A549 (cell line): ENCODE measurements at regions not wholly inside any gene's neighbourhood (a gene's known extent, or its start where the extent isn't known, plus 50 kb on each side); places are given as distances from the start of the nearest gene placed in this dataset.

Source experiments
- ATAC-seq, 2 experiments: fragments of 200-7000 bp in 1 of 2; fragments of >200 bp in 1 of 2; cut with Nextera tagmentation in 1 of 2; cut with Tn5 transposase in 1 of 2; 3 replicates each; pipeline versions ENCODE4 v1.8.0 to v1.9.1; 2018 to 2020; ENCODE audit warnings: mild to moderate bottlenecking in 1 of 2, moderate library complexity in 1 of 2
- CTCF ChIA-PET: fragments of 300-600 bp; sonication (Branson Sonifier 250); formaldehyde crosslinking; extraction: SDS; loops from one replicate; lab custom pipeline; 2021; ENCODE audit warnings: antibody characterized with exemption, inconsistent platforms; lab: Yijun Ruan, JAX
- POLR2A ChIA-PET: fragments of 350-600 bp; formaldehyde crosslinking; extraction: SDS; loops from one replicate; lab custom pipeline; 2021; ENCODE audit warnings: antibody characterized with exemption, inconsistent platforms; lab: Yijun Ruan, JAX
- DNase-seq, 2 experiments: peaks; one replicate each; pipeline versions ENCODE4 v3.0.0 to v3.0.0-alpha.2; 2011 to 2016; ENCODE audit warnings: low read depth in 1 of 2, low spot score in 1 of 2
- FAIRE-seq: peaks from 2 replicates; lab custom pipeline; 2011; peaks lifted over from hg19 to GRCh38; lab: Jason Lieb, UNC
- H3K27ac ChIP-seq, 2 experiments: fragments of >200 bp; sonication (Bioruptor Twin); formaldehyde crosslinking; 3 replicates each; pipeline ENCODE4 v1.5.1; 2016 to 2017
- H3K4me1 ChIP-seq: fragments of >200 bp; sonication (Bioruptor Twin); formaldehyde crosslinking; 3 replicates; pipeline ENCODE4 v1.6.1; 2016
- H3K4me2 ChIP-seq: fragments of >200 bp; sonication (Bioruptor Twin); formaldehyde crosslinking; 3 replicates; pipeline ENCODE4 v1.6.1; 2016
- H3K4me3 ChIP-seq: fragments of >200 bp; sonication (Bioruptor Twin); formaldehyde crosslinking; 3 replicates; pipeline ENCODE4 v1.5.1; 2016
- H3K9me3 ChIP-seq: fragments of >200 bp; sonication (Bioruptor Twin); formaldehyde crosslinking; 3 replicates; pipeline ENCODE4 v1.6.1; 2016
- CBX2 ChIP-seq: fragments of 200-600 bp; sonication (generic); IDR thresholded peaks from 2 replicates; pipeline ENCODE4 v1.6.1; 2016; ENCODE audit warnings: low read depth, mild to moderate bottlenecking, borderline replicate concordance
- CTCF ChIP-seq: fragments of >200 bp; sonication (Bioruptor Twin); formaldehyde crosslinking; IDR thresholded peaks from 3 replicates; pipeline ENCODE4 v1.5.1; 2016
- E2F6 ChIP-seq: IDR thresholded peaks from 2 replicates; pipeline ENCODE4 v1.6.1; 2012; ENCODE audit warnings: low read depth, borderline replicate concordance
- EHF ChIP-seq: fragments of 250-450 bp; sonication (Bioruptor Pico); IDR thresholded peaks from 2 replicates; pipeline ENCODE4 v1.5.0; 2020; ENCODE audit warnings: mild to moderate bottlenecking
- EHMT2 ChIP-seq: fragments of 200-600 bp; sonication (generic); IDR thresholded peaks from 2 replicates; pipeline ENCODE4 v1.6.1; 2016; ENCODE audit warnings: antibody characterized with exemption, low read depth, mild to moderate bottlenecking, moderate library complexity
- ELK1 ChIP-seq: fragments of 150-350 bp; IDR thresholded peaks from 2 replicates; pipeline ENCODE4 v1.6.1; 2014; ENCODE audit warnings: low read depth, mild to moderate bottlenecking, low read length
- FOSL2 ChIP-seq, 2 experiments: fragments of 450-650 bp in 1 of 2; fragments of >200 bp in 1 of 2; sonication (Bioruptor Twin) in 1 of 2; formaldehyde crosslinking; IDR thresholded peaks; 2 replicates each; pipeline versions ENCODE4 v1.5.0 to v1.6.1; 2016 to 2020; ENCODE audit warnings: mild to moderate bottlenecking in 1 of 2, moderate library complexity in 1 of 2
- FOXS1 ChIP-seq: fragments of 250-450 bp; sonication (Bioruptor Pico); IDR thresholded peaks from 2 replicates; pipeline ENCODE4 v1.5.0; 2020; ENCODE audit warnings: mild to moderate bottlenecking, moderate library complexity
- GATA3 ChIP-seq: IDR thresholded peaks from 2 replicates; pipeline ENCODE4 v1.6.1; 2012; ENCODE audit warnings: borderline replicate concordance
- HDAC2 ChIP-seq: fragments of 200-600 bp; sonication (generic); IDR thresholded peaks from 2 replicates; pipeline ENCODE4 v1.6.1; 2016
- KDM5A ChIP-seq: fragments of 200-600 bp; sonication (generic); IDR thresholded peaks from 2 replicates; pipeline ENCODE4 v1.6.1; 2016; ENCODE audit warnings: antibody characterized with exemption, mild to moderate bottlenecking
- MAFK ChIP-seq: fragments of 450-650 bp; IDR thresholded peaks from 2 replicates; pipeline ENCODE4 v1.6.1; 2014; ENCODE audit not compliant: partially characterized antibody
- PBX3 ChIP-seq: IDR thresholded peaks from 2 replicates; pipeline ENCODE4 v1.6.1; 2012
- WGBS: methylation state at CpG from one replicate; pipeline ENCODE4 v1.1.6; 2017; ENCODE audit errors: missing lambda C conversion rate; 5-methylcytosine and 5-hydroxymethylcytosine counted together

- DNase-seq: no peak
- ChIA-PET CTCF (interaction anchor here (2.1 kb wide), 1 partner anchor 166 kb away, joined by 6 read pairs; no protein-coding TSS in a partner anchor), POLR2A (no interaction called here)
- Histone ChIP-seq H3K9me3 (no peaks in the 10 kb centered on the region), H3K4me2 (no peak overlapping the region), H3K4me3 (no peak overlapping the region), H3K27ac (peak overlapping the region; percentile 47 to 51; a peak in 3 of 6 replicates), H3K4me1 (peaks cover 37% of the 10 kb centered on the region)
- ATAC-seq: no peak
- TF ChIP-seq KDM5A: no peak
- TF ChIP-seq EHMT2: no peak
- no peak for TF ChIP-seq CBX2
- no peak for TF ChIP-seq E2F6
- TF ChIP-seq FOXS1 (CRISPR knock-in tag): no peak
- no peak for TF ChIP-seq PBX3
- TF ChIP-seq HDAC2: no peak
- TF ChIP-seq CTCF: no peak
- no peak for TF ChIP-seq ELK1
- 94% methylated on average over 1 of the region's 1 CpG for WGBS
- no peak for FAIRE-seq
Observed at GRCh38 chr18:49726675-49726963, 86.7 kb downstream of the ACAA2 start.

- Histone ChIP-seq H3K4me3 (no peak overlapping the region), H3K4me1 (peaks cover 32% of the 10 kb centered on the region), H3K9me3 (no peaks in the 10 kb centered on the region), H3K27ac (peak overlapping the region; percentile 51 to 69; a peak in 5 of 6 replicates)
- no peak for FAIRE-seq
- DNase-seq: peak; percentile 18 to 72
- POLR2A ChIA-PET: no interaction called here
- ATAC-seq: peak; percentile 77 to 90; a peak in 5 of 6 replicates
- 65% methylated on average over 13 of the region's 13 CpGs for WGBS
- no peak for TF ChIP-seq EHF
- no peak for TF ChIP-seq FOSL2 (IDR thresholded peaks at IDR 0.05)
- TF ChIP-seq FOSL2 (CRISPR knock-in tag; IDR thresholded peaks at IDR 0.05): 0 out of 2 replicates have a peak, but pooled peaks have one; percentile 30
- TF ChIP-seq, all 56 proteins: peak for 1
- CTCF ChIA-PET: interaction anchor here (2.1 kb wide), 1 partner anchor 166 kb away, joined by 6 read pairs; no protein-coding TSS in a partner anchor
- H3K4me2 ChIP-seq: peak overlapping the region; percentile 30; the same call in 1 of the 3 replicates
Observed at GRCh38 chr18:49725809-49726674, 87.3 kb downstream of the ACAA2 start.

GRCh38 chr18:49723648-49724180 lies 89.6 kb downstream of the ACAA2 start:
- H3K9me3 ChIP-seq: no peaks in the 10 kb centered on the region
- H3K27ac ChIP-seq: 0 out of 6 replicates have a peak overlapping the region, but pooled peaks of 1 of the 2 experiments have one; percentile 11
- TF ChIP-seq GATA3: peak; percentile 70; the same call in 1 of the 2 replicates
- peak; percentile 33 for TF ChIP-seq MAFK
- no peak for TF ChIP-seq EHMT2
- TF ChIP-seq, all 56 proteins: peak for 2
- ATAC-seq: peak in 1 of 2 experiments; percentile 43; a peak in 5 of 6 replicates
- Histone ChIP-seq H3K4me2 (peak overlapping the region; percentile 48), H3K4me3 (no peak overlapping the region), H3K4me1 (peaks cover 24% of the 10 kb centered on the region)
- no peak for FAIRE-seq
- ChIA-PET CTCF (no interaction called here), POLR2A (no interaction called here)
- 29% methylated on average over 10 of the region's 13 CpGs for WGBS
- DNase-seq: peak in 1 of 2 experiments; percentile 31
